KMS-11 (cell line): ENCODE measurements at regions not wholly inside any gene's neighbourhood (a gene's known extent, or its start where the extent isn't known, plus 50 kb on each side); places are given as distances from the start of the nearest gene placed in this dataset.

Experiments
- H2AFZ ChIP-seq: fragments of 200-600 bp; sonication (generic); 2 replicates; pipeline ENCODE4 v1.6.1; 2016; ENCODE audit warnings: antibody characterized with exemption, mixed run types, low read depth
- H3K27ac ChIP-seq: fragments of 200-600 bp; sonication (generic); 2 replicates; pipeline ENCODE4 v1.6.1; 2016; ENCODE audit warnings: mild to moderate bottlenecking, mixed run types
- H3K27me3 ChIP-seq: fragments of 200-600 bp; sonication (generic); 2 replicates; pipeline ENCODE4 v1.6.1; 2017; ENCODE audit warnings: mild to moderate bottlenecking, low read depth, mixed run types, moderate library complexity; ENCODE audit not compliant: insufficient read depth
- H3K36me3 ChIP-seq: fragments of 200-600 bp; sonication (generic); 2 replicates; pipeline ENCODE4 v1.6.1; 2017; ENCODE audit warnings: mild to moderate bottlenecking, mixed run types; ENCODE audit not compliant: insufficient read depth
- H3K4me1 ChIP-seq: fragments of 200-600 bp; sonication (generic); 2 replicates; pipeline ENCODE4 v1.6.1; 2016; ENCODE audit warnings: mild to moderate bottlenecking, low read depth, mixed run types; ENCODE audit not compliant: poor library complexity, severe bottlenecking
- H3K4me2 ChIP-seq: fragments of 200-600 bp; sonication (generic); 2 replicates; pipeline ENCODE4 v1.7.0; 2016; ENCODE audit warnings: mild to moderate bottlenecking, mixed run types
- H3K4me3 ChIP-seq: fragments of 200-600 bp; sonication (generic); IDR thresholded peaks from 2 replicates; pipeline ENCODE4 v1.6.1; 2017; ENCODE audit warnings: low read depth, low read length, mixed read lengths; ENCODE audit not compliant: insufficient read depth
- H3K79me2 ChIP-seq: fragments of 200-600 bp; sonication (generic); 2 replicates; pipeline ENCODE4 v1.6.1; 2016; ENCODE audit warnings: low read depth, mixed run types; ENCODE audit not compliant: insufficient read depth
- H3K9ac ChIP-seq: fragments of 200-600 bp; sonication (generic); 2 replicates; pipeline ENCODE4 v1.6.1; 2016; ENCODE audit warnings: mild to moderate bottlenecking, mixed run types
- H4K20me1 ChIP-seq: fragments of 200-600 bp; sonication (generic); 2 replicates; pipeline ENCODE4 v1.6.1; 2016; ENCODE audit warnings: mild to moderate bottlenecking, mixed run types; ENCODE audit not compliant: insufficient read depth
- CTCF ChIP-seq: fragments of 200-600 bp; sonication (generic); conservative IDR thresholded peaks from 2 replicates; pipeline ENCODE4 v1.6.1; 2017; ENCODE audit warnings: low read depth, mild to moderate bottlenecking, antibody characterized with exemption, low read length, moderate library complexity, mixed read lengths

- TF ChIP-seq CTCF, result no peak
- no peak overlapping the region for H3K4me2 ChIP-seq
- H3K9ac ChIP-seq, result no peak overlapping the region
- no peaks in the 10 kb centered on the region for H4K20me1 ChIP-seq
- no peak overlapping the region for H3K4me3 ChIP-seq
- no peak overlapping the region for H3K27ac ChIP-seq
- no peaks in the 10 kb centered on the region for H3K36me3 ChIP-seq
- no peak overlapping the region for H2AFZ ChIP-seq
- no peaks in the 10 kb centered on the region for H3K79me2 ChIP-seq
- no peaks in the 10 kb centered on the region for H3K4me1 ChIP-seq
- H3K27me3 ChIP-seq, result no peaks in the 10 kb centered on the region
Observed at GRCh38 chr19:27681972-27682371, 1531.0 kb downstream of the UQCRFS1 start.

GRCh38 chr19:27679905-27680304 lies 1533.0 kb downstream of the UQCRFS1 start:
- Histone ChIP-seq H3K4me1 (no peaks in the 10 kb centered on the region), H3K27me3 (no peaks in the 10 kb centered on the region), H3K27ac (no peak overlapping the region), H3K4me2 (no peak overlapping the region), H2AFZ (no peak overlapping the region), H3K36me3 (no peaks in the 10 kb centered on the region), H3K79me2 (no peaks in the 10 kb centered on the region), H3K9ac (no peak overlapping the region), H4K20me1 (no peaks in the 10 kb centered on the region), H3K4me3 (no peak overlapping the region)
- TF ChIP-seq CTCF, result no peak

- H4K20me1 ChIP-seq, result no peaks in the 10 kb centered on the region
- no peak overlapping the region for H3K4me3 ChIP-seq
- H3K27ac ChIP-seq, result no peak overlapping the region
- no peaks in the 10 kb centered on the region for H3K79me2 ChIP-seq
- H3K36me3 ChIP-seq, result no peaks in the 10 kb centered on the region
- H2AFZ ChIP-seq, result no peak overlapping the region
- H3K4me1 ChIP-seq, result no peaks in the 10 kb centered on the region
- H3K4me2 ChIP-seq, result no peak overlapping the region
- H3K27me3 ChIP-seq, result no peaks in the 10 kb centered on the region
- no peak overlapping the region for H3K9ac ChIP-seq
- TF ChIP-seq CTCF, result no peak
Observed at GRCh38 chr19:27679399-27679798, 1533.6 kb downstream of the UQCRFS1 start.

GRCh38 chr19:27676877-27677276 lies 1536.1 kb downstream of the UQCRFS1 start:
- no peak overlapping the region for H3K4me3 ChIP-seq
- H3K27me3 ChIP-seq, result no peaks in the 10 kb centered on the region
- no peaks in the 10 kb centered on the region for H3K36me3 ChIP-seq
- no peak overlapping the region for H2AFZ ChIP-seq
- H3K27ac ChIP-seq, result no peak overlapping the region
- peaks cover 23% of the 10 kb centered on the region for H3K4me1 ChIP-seq
- H4K20me1 ChIP-seq, result no peaks in the 10 kb centered on the region
- no peaks in the 10 kb centered on the region for H3K79me2 ChIP-seq
- H3K9ac ChIP-seq, result no peak overlapping the region
- no peak overlapping the region for H3K4me2 ChIP-seq
- TF ChIP-seq CTCF, result no peak

GRCh38 chr19:27676334-27676733 lies 1536.6 kb downstream of the UQCRFS1 start:
- H3K4me1 ChIP-seq, result peaks cover 29% of the 10 kb centered on the region
- no peak for TF ChIP-seq CTCF
- H3K79me2 ChIP-seq, result no peaks in the 10 kb centered on the region
- H4K20me1 ChIP-seq, result no peaks in the 10 kb centered on the region
- H3K4me3 ChIP-seq, result no peak overlapping the region
- no peak overlapping the region for H3K4me2 ChIP-seq
- no peaks in the 10 kb centered on the region for H3K36me3 ChIP-seq
- no peak overlapping the region for H2AFZ ChIP-seq
- H3K27ac ChIP-seq, result no peak overlapping the region
- H3K27me3 ChIP-seq, result no peaks in the 10 kb centered on the region
- H3K9ac ChIP-seq, result no peak overlapping the region
